ENCODE measurements at regions not wholly inside any gene's neighbourhood (a gene's known extent, or its start where the extent isn't known, plus 50 kb on each side); places are given as distances from the start of the nearest gene placed in this dataset.
"Not testable (repeated sequence)": the region's sequence is repeated elsewhere in the genome, so short reads cannot be mapped to it uniquely, and the experiment has no call there.

DNA sequence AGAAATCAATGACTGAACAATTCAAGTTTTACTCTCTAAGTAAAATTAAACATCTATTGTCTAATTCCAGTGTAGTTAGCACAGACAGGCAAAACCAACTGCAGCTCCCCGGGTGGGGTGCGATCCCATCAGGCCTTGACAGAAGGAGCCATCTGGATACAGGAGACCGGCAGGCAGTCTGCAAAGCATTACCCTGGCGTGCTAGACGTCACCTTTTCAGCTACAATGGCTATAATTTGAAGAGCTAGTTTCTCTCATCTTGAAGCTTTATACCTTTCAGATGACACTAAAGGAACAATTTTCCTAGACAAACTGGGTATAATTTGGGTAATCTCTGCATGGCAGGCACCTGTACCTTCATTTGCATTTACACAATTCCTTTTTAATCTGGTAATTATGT, 761.5 kb upstream of the SOX11 start:
- DNase-seq (ENCODE audit: low read depth in 4 of 6, low spot score in 6 of 6): peak in 2 of 6 donors; percentile 72 to 81
- no CpG with 5 or more reads among the region's 5 CpGs for WGBS (ENCODE audit: insufficient coverage)
- Histone ChIP-seq H3K36me3 (ENCODE audit: control insufficient read depth, insufficient read depth, low read length) (no peaks in the 10 kb centered on the region), H3K4me1 (ENCODE audit: control insufficient read depth, insufficient read depth, low read length) (no peaks in the 10 kb centered on the region), H3K4me3 (ENCODE audit: low read depth, low read length) (no peak overlapping the region), H3K9me3 (ENCODE audit: control insufficient read depth, insufficient read depth, low read length) (no peaks in the 10 kb centered on the region), H3K27ac (ENCODE audit: low read depth, low read length) (no peak overlapping the region), H3K27me3 (ENCODE audit: control insufficient read depth, insufficient read depth, low read length) (no peaks in the 10 kb centered on the region)

GRCh38 chr2:4931721-4932365, 760.3 kb upstream of the SOX11 start:
- WGBS (ENCODE audit: insufficient coverage): 76% methylated on average over 5 of the region's 6 CpGs
- no peak overlapping the region for H3K4me3 ChIP-seq (ENCODE audit: low read depth, low read length)
- no peaks in the 10 kb centered on the region for H3K36me3 ChIP-seq (ENCODE audit: control insufficient read depth, insufficient read depth, low read length)
- DNase-seq (ENCODE audit: low read depth in 4 of 6, low spot score in 6 of 6): peak in 1 of 6 donors; percentile 72
- no peaks in the 10 kb centered on the region for H3K27me3 ChIP-seq (ENCODE audit: control insufficient read depth, insufficient read depth, low read length)
- no peaks in the 10 kb centered on the region for H3K9me3 ChIP-seq (ENCODE audit: control insufficient read depth, insufficient read depth, low read length)
- H3K4me1 ChIP-seq (ENCODE audit: control insufficient read depth, insufficient read depth, low read length): no peaks in the 10 kb centered on the region
- H3K27ac ChIP-seq (ENCODE audit: low read depth, low read length): no peak overlapping the region

DNA sequence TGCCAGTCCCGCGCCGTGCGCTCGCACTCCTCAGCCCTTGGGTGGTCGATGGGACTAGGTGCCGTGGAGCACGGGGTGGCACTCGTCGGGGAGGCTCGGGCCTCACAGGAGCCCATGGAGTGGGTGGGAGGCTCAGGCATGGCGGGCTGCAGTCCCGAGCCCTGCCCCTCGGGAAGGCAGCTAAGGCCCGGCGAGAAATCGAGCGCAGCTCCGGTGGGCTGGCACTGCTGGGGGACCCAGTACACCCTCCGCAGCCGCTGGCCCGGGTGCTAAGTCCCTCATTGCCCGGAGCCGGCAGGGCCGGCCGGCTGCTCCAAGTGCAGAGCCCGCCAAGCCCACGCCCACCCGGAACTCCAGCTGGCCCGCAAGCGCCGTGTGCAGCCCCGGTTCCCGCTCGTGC, 756.9 kb upstream of the SOX11 start:
- not testable (repeated sequence) for H3K9me3 ChIP-seq (ENCODE audit: control insufficient read depth, insufficient read depth, low read length); H3K36me3 ChIP-seq (ENCODE audit: control insufficient read depth, insufficient read depth, low read length); H3K4me3 ChIP-seq (ENCODE audit: low read depth, low read length); H3K27me3 ChIP-seq (ENCODE audit: control insufficient read depth, insufficient read depth, low read length); H3K4me1 ChIP-seq (ENCODE audit: control insufficient read depth, insufficient read depth, low read length); DNase-seq (ENCODE audit: low read depth in 4 of 6, low spot score in 6 of 6); H3K27ac ChIP-seq (ENCODE audit: low read depth, low read length)
- 97% methylated on average over 10 of the region's 35 CpGs for WGBS (ENCODE audit: insufficient coverage)

GRCh38 chr2:4937550-4937949, 754.6 kb upstream of the SOX11 start:
- no peaks in the 10 kb centered on the region for H3K9me3 ChIP-seq (ENCODE audit: control insufficient read depth, insufficient read depth, low read length)
- peak in 2 of 6 donors; percentile 24 to 48 for DNase-seq (ENCODE audit: low read depth in 4 of 6, low spot score in 6 of 6)
- H3K27ac ChIP-seq (ENCODE audit: low read depth, low read length): no peak overlapping the region
- no peak overlapping the region for H3K4me3 ChIP-seq (ENCODE audit: low read depth, low read length)
- 8% methylated on average over 2 of the region's 3 CpGs for WGBS (ENCODE audit: insufficient coverage)
- no peaks in the 10 kb centered on the region for H3K4me1 ChIP-seq (ENCODE audit: control insufficient read depth, insufficient read depth, low read length)
- no peaks in the 10 kb centered on the region for H3K27me3 ChIP-seq (ENCODE audit: control insufficient read depth, insufficient read depth, low read length)
- H3K36me3 ChIP-seq (ENCODE audit: control insufficient read depth, insufficient read depth, low read length): no peaks in the 10 kb centered on the region

DNA sequence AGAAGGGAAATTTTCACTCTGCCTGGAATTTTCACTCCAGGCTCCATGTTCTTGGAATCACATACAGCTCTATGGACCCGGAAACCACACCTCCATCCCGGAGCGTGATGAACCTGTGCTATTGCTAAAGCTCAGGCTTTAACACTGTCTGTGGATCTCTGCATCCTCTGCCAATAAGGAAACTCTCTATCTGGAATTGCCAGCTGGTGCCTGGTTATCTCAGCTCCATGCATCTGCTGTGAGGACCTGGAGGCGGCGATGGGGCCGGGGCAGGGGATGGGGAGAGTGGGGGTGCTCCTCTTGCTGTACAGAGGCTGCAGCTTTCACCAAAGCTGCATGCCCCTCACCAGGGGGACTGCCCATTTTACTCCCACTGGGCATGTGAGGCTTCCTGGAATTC, 754.0 kb upstream of the SOX11 start:
- WGBS (ENCODE audit: insufficient coverage): 85% methylated on average over 3 of the region's 6 CpGs
- no peak overlapping the region for H3K4me3 ChIP-seq (ENCODE audit: low read depth, low read length)

DNA sequence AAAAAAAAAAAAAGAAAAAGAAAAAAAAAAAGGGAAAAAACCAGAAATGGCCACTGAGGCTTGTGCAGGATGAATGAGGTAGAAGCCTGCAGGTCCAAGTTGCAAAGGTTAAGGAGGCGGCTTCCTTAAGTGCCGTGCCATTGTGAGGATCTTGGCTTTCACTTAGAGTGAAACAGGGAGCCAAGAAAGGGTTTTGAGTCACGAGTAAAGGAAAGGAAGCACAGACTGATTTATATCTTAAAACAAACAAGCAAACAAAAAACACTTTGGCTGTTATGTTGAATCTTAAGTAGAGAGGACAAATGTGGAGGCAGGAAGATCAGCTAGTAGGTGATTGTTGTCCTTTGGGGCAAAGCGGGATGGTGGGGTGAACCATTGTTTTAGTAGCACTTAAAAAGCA, 749.7 kb upstream of the SOX11 start:
- Histone ChIP-seq H3K4me3 (ENCODE audit: low read depth, low read length) (no peak overlapping the region), H3K36me3 (ENCODE audit: control insufficient read depth, insufficient read depth, low read length) (no peaks in the 10 kb centered on the region), H3K4me1 (ENCODE audit: control insufficient read depth, insufficient read depth, low read length) (no peaks in the 10 kb centered on the region), H3K9me3 (ENCODE audit: control insufficient read depth, insufficient read depth, low read length) (no peaks in the 10 kb centered on the region), H3K27me3 (ENCODE audit: control insufficient read depth, insufficient read depth, low read length) (no peaks in the 10 kb centered on the region), H3K27ac (ENCODE audit: low read depth, low read length) (no peak overlapping the region)
- 74% methylated on average over 3 of the region's 4 CpGs for WGBS (ENCODE audit: insufficient coverage)
- peak in 3 of 6 donors; percentile 36 to 66 (median 61) for DNase-seq (ENCODE audit: low read depth in 4 of 6, low spot score in 6 of 6)

More for the DNA sequence above, 754.0 kb upstream of the SOX11 start:
- peak in 1 of 6 donors; percentile 27 for DNase-seq (ENCODE audit: low read depth in 4 of 6, low spot score in 6 of 6)
- H3K27ac ChIP-seq (ENCODE audit: low read depth, low read length): no peak overlapping the region
- H3K4me1 ChIP-seq (ENCODE audit: control insufficient read depth, insufficient read depth, low read length): no peaks in the 10 kb centered on the region
- H3K36me3 ChIP-seq (ENCODE audit: control insufficient read depth, insufficient read depth, low read length): no peaks in the 10 kb centered on the region
- no peaks in the 10 kb centered on the region for H3K27me3 ChIP-seq (ENCODE audit: control insufficient read depth, insufficient read depth, low read length)
- H3K9me3 ChIP-seq (ENCODE audit: control insufficient read depth, insufficient read depth, low read length): no peaks in the 10 kb centered on the region

GRCh38 chr2:4947911-4948310, 744.3 kb upstream of the SOX11 start:
- no peaks in the 10 kb centered on the region for H3K36me3 ChIP-seq (ENCODE audit: control insufficient read depth, insufficient read depth, low read length)
- no peaks in the 10 kb centered on the region for H3K27me3 ChIP-seq (ENCODE audit: control insufficient read depth, insufficient read depth, low read length)
- no peaks in the 10 kb centered on the region for H3K9me3 ChIP-seq (ENCODE audit: control insufficient read depth, insufficient read depth, low read length)
- H3K4me3 ChIP-seq (ENCODE audit: low read depth, low read length): no peak overlapping the region
- no peak overlapping the region for H3K27ac ChIP-seq (ENCODE audit: low read depth, low read length)
- WGBS (ENCODE audit: insufficient coverage): no CpG with 5 or more reads among the region's 2 CpGs
- H3K4me1 ChIP-seq (ENCODE audit: control insufficient read depth, insufficient read depth, low read length): no peaks in the 10 kb centered on the region
- DNase-seq (ENCODE audit: low read depth in 4 of 6, low spot score in 6 of 6): peak in 1 of 6 donors; percentile 61

GRCh38 chr2:4951368-4951767, 740.8 kb upstream of the SOX11 start:
- 100% methylated on average over 1 of the region's 4 CpGs for WGBS (ENCODE audit: insufficient coverage)
- Histone ChIP-seq H3K27ac (ENCODE audit: low read depth, low read length) (no peak overlapping the region), H3K9me3 (ENCODE audit: control insufficient read depth, insufficient read depth, low read length) (no peaks in the 10 kb centered on the region), H3K27me3 (ENCODE audit: control insufficient read depth, insufficient read depth, low read length) (no peaks in the 10 kb centered on the region), H3K4me1 (ENCODE audit: control insufficient read depth, insufficient read depth, low read length) (no peaks in the 10 kb centered on the region), H3K36me3 (ENCODE audit: control insufficient read depth, insufficient read depth, low read length) (no peaks in the 10 kb centered on the region), H3K4me3 (ENCODE audit: low read depth, low read length) (no peak overlapping the region)
- DNase-seq (ENCODE audit: low read depth in 4 of 6, low spot score in 6 of 6): no peak

GRCh38 chr2:4959219-4959618, 733.0 kb upstream of the SOX11 start:
- no peaks in the 10 kb centered on the region for H3K9me3 ChIP-seq (ENCODE audit: control insufficient read depth, insufficient read depth, low read length)
- no CpG with 5 or more reads among the region's 1 CpG for WGBS (ENCODE audit: insufficient coverage)
- H3K27ac ChIP-seq (ENCODE audit: low read depth, low read length): no peak overlapping the region
- DNase-seq (ENCODE audit: low read depth in 4 of 6, low spot score in 6 of 6): no peak
- no peak overlapping the region for H3K4me3 ChIP-seq (ENCODE audit: low read depth, low read length)
- H3K4me1 ChIP-seq (ENCODE audit: control insufficient read depth, insufficient read depth, low read length): no peaks in the 10 kb centered on the region
- no peaks in the 10 kb centered on the region for H3K36me3 ChIP-seq (ENCODE audit: control insufficient read depth, insufficient read depth, low read length)
- no peaks in the 10 kb centered on the region for H3K27me3 ChIP-seq (ENCODE audit: control insufficient read depth, insufficient read depth, low read length)

DNA sequence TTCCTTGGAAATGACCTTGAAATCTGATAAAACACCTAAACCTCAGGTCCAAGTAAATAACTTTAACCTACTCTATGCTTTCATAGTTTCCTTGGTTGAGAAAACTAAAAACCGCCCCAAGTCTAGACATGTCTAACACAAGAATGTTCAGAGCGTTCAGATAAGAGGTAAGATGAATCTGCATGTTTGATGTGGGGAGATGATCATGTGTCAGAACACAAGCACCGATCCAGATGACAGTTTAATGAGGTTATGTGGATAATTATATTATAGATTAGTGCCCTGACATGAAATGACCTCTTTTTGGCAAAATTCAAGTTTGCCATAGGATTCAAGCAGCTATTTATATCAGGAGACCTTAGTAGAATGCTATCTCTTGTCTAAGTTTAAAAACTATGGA, 729.8 kb upstream of the SOX11 start:
- Histone ChIP-seq H3K27me3 (ENCODE audit: control insufficient read depth, insufficient read depth, low read length) (no peaks in the 10 kb centered on the region), H3K27ac (ENCODE audit: low read depth, low read length) (no peak overlapping the region), H3K36me3 (ENCODE audit: control insufficient read depth, insufficient read depth, low read length) (no peaks in the 10 kb centered on the region), H3K4me3 (ENCODE audit: low read depth, low read length) (no peak overlapping the region), H3K4me1 (ENCODE audit: control insufficient read depth, insufficient read depth, low read length) (no peaks in the 10 kb centered on the region), H3K9me3 (ENCODE audit: control insufficient read depth, insufficient read depth, low read length) (no peaks in the 10 kb centered on the region)
- WGBS (ENCODE audit: insufficient coverage): 71% methylated on average over 1 of the region's 3 CpGs
- no peak for DNase-seq (ENCODE audit: low read depth in 4 of 6, low spot score in 6 of 6)
